B cell (primary cell): ENCODE measurements at regions not wholly inside any gene's neighbourhood (a gene's known extent, or its start where the extent isn't known, plus 50 kb on each side); places are given as distances from the start of the nearest gene placed in this dataset.

Source experiments
- EZH2 ChIP-seq: IDR thresholded peaks from 2 replicates; pipeline ENCODE4 v1.6.1; 2012; ENCODE audit warnings: borderline replicate concordance, low read depth, mild to moderate bottlenecking, moderate library complexity, low read length; ENCODE audit not compliant: insufficient read depth, poor library complexity, severe bottlenecking
- TF ChIP-seq, protein P1 (sequence below): fragments of 200-600 bp; IDR thresholded peaks from one replicate; pipeline ENCODE4 v1.8.0; 2022; ENCODE audit warnings: antibody characterized with exemption, mild to moderate bottlenecking

DNA sequence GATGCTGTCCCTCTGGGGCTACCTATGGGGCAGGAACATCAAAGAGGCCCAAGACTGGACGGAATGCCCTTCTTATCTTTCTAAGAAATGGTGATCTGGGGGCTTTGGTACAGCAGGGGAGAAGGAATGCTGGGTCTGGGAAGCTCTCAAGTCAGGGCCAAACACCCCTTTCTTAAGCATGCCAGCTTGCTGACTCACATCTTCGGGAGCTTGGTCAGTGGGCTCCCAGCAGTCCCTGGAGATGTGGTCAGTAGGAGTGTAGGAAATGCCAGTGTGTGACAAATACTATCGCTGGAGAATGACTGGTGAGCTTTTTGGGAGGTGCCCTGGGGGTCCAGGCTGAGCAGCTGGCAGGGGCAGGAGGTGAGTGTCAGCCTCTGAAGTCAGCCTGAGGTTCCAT lies 105.0 kb upstream of the CDC42EP3 start:
- TF ChIP-seq, protein P1, sequence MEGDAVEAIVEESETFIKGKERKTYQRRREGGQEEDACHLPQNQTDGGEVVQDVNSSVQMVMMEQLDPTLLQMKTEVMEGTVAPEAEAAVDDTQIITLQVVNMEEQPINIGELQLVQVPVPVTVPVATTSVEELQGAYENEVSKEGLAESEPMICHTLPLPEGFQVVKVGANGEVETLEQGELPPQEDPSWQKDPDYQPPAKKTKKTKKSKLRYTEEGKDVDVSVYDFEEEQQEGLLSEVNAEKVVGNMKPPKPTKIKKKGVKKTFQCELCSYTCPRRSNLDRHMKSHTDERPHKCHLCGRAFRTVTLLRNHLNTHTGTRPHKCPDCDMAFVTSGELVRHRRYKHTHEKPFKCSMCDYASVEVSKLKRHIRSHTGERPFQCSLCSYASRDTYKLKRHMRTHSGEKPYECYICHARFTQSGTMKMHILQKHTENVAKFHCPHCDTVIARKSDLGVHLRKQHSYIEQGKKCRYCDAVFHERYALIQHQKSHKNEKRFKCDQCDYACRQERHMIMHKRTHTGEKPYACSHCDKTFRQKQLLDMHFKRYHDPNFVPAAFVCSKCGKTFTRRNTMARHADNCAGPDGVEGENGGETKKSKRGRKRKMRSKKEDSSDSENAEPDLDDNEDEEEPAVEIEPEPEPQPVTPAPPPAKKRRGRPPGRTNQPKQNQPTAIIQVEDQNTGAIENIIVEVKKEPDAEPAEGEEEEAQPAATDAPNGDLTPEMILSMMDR: no peak
- TF ChIP-seq EZH2: no peak
